ENCODE measurements at regions not wholly inside any gene's neighbourhood (a gene's known extent, or its start where the extent isn't known, plus 50 kb on each side); places are given as distances from the start of the nearest gene placed in this dataset.

- TF ChIP-seq CTCF (IDR thresholded peaks at IDR 0.05; ENCODE audit: insufficient read depth, low read depth, low read length) = no peak
- TF ChIP-seq EZH2 (IDR thresholded peaks at IDR 0.05; ENCODE audit: insufficient read depth, low read length) = no peak
Observed at GRCh38 chr1:209232197-209232596, 351.3 kb upstream of the CAMK1G start.
